Activated CD4-positive, alpha-beta T cell treated with anti-CD3 and anti-CD28 coated beads, Interleukin-2, amount 10 ng/mL, durations not matched to agents 7 days and 5 days (primary cell): ENCODE measurements at regions not wholly inside any gene's neighbourhood (a gene's known extent, or its start where the extent isn't known, plus 50 kb on each side); places are given as distances from the start of the nearest gene placed in this dataset.
"Not testable (repeated sequence)": the region's sequence is repeated elsewhere in the genome, so short reads cannot be mapped to it uniquely, and the experiment has no call there.

ENCODE experiments used
- CTCF ChIA-PET: fragments of 350-600 bp; sonication (Branson Sonifier 250); formaldehyde crosslinking; loops from one replicate; lab custom pipeline; 2021; ENCODE audit warnings: antibody characterized with exemption; lab: Charles Lee
- POLR2A ChIA-PET: fragments of 350-600 bp; sonication (Branson Sonifier 250); formaldehyde crosslinking; loops from one replicate; lab custom pipeline; 2021; ENCODE audit warnings: antibody characterized with exemption; lab: Charles Lee
- DNase-seq: peaks from one replicate; pipeline ENCODE4 v3.0.0-alpha.2; 2020
- H3K27ac Mint-ChIP-seq: one replicate; pipeline ENCODE4 v1.8.0; 2021; ENCODE audit warnings: mild to moderate bottlenecking, moderate library complexity, mixed read lengths
- H3K27me3 Mint-ChIP-seq: one replicate; pipeline ENCODE4 v1.8.0; 2021; ENCODE audit warnings: mixed read lengths
- H3K36me3 Mint-ChIP-seq: one replicate; pipeline ENCODE4 v1.8.0; 2021; ENCODE audit warnings: low read depth, mixed read lengths
- H3K4me1 Mint-ChIP-seq: one replicate; pipeline ENCODE4 v1.8.0; 2021; ENCODE audit warnings: mixed read lengths
- H3K4me3 Mint-ChIP-seq: one replicate; pipeline ENCODE4 v1.8.0; 2021; ENCODE audit warnings: mild to moderate bottlenecking, moderate library complexity, mixed read lengths
- H3K9me3 Mint-ChIP-seq: one replicate; pipeline ENCODE4 v1.8.0; 2021; ENCODE audit warnings: mixed read lengths

GRCh38 chr4:154125340-154125739 lies 336.5 kb upstream of the SFRP2 start:
- Mint-ChIP-seq H3K27ac (no peak overlapping the region), H3K4me1 (no peaks in the 10 kb centered on the region), H3K36me3 (no peaks in the 10 kb centered on the region), H3K27me3 (peaks cover 3% of the 10 kb centered on the region), H3K4me3 (no peak overlapping the region), H3K9me3 (no peaks in the 10 kb centered on the region)
- DNase-seq = no peak
- POLR2A ChIA-PET = no interaction called here
- CTCF ChIA-PET = no interaction called here

GRCh38 chr4:154124539-154125255 lies 335.8 kb upstream of the SFRP2 start:
- H3K9me3 Mint-ChIP-seq = no peaks in the 10 kb centered on the region
- H3K27me3 Mint-ChIP-seq = peaks cover 3% of the 10 kb centered on the region
- H3K4me3 Mint-ChIP-seq = no peak overlapping the region
- CTCF ChIA-PET = no interaction called here
- H3K36me3 Mint-ChIP-seq = no peaks in the 10 kb centered on the region
- DNase-seq = no peak
- no peaks in the 10 kb centered on the region for H3K4me1 Mint-ChIP-seq
- no peak overlapping the region for H3K27ac Mint-ChIP-seq
- POLR2A ChIA-PET = no interaction called here

- Mint-ChIP-seq H3K4me1 (no peaks in the 10 kb centered on the region), H3K36me3 (no peaks in the 10 kb centered on the region), H3K27ac (no peak overlapping the region), H3K4me3 (no peak overlapping the region), H3K9me3 (no peaks in the 10 kb centered on the region), H3K27me3 (no peaks in the 10 kb centered on the region)
- POLR2A ChIA-PET = no interaction called here
- CTCF ChIA-PET = no interaction called here
- no peak for DNase-seq
Measured at GRCh38 chr4:154123897-154124296, 335.0 kb upstream of the SFRP2 start.

- H3K9me3 Mint-ChIP-seq = no peaks in the 10 kb centered on the region
- H3K36me3 Mint-ChIP-seq = no peaks in the 10 kb centered on the region
- no peaks in the 10 kb centered on the region for H3K4me1 Mint-ChIP-seq
- H3K27me3 Mint-ChIP-seq = peaks cover 2% of the 10 kb centered on the region
- no peak overlapping the region for H3K27ac Mint-ChIP-seq
- H3K4me3 Mint-ChIP-seq = no peak overlapping the region
- ChIA-PET CTCF (no interaction called here), POLR2A (no interaction called here)
- DNase-seq = no peak
Measured at GRCh38 chr4:154120690-154121345, 331.9 kb upstream of the SFRP2 start.

GRCh38 chr4:154120006-154120676 lies 331.3 kb upstream of the SFRP2 start:
- Mint-ChIP-seq H3K27ac (no peak overlapping the region), H3K27me3 (peaks cover 2% of the 10 kb centered on the region), H3K36me3 (no peaks in the 10 kb centered on the region), H3K9me3 (no peaks in the 10 kb centered on the region), H3K4me1 (no peaks in the 10 kb centered on the region), H3K4me3 (no peak overlapping the region)
- DNase-seq = no peak
- POLR2A ChIA-PET = no interaction called here
- CTCF ChIA-PET = no interaction called here

GRCh38 chr4:154119317-154119716 lies 330.4 kb upstream of the SFRP2 start:
- CTCF ChIA-PET = no interaction called here
- H3K27me3 Mint-ChIP-seq = peaks cover 2% of the 10 kb centered on the region

GRCh38 chr4:154117726-154118125 lies 328.8 kb upstream of the SFRP2 start:
- H3K27me3 Mint-ChIP-seq, H3K9me3 Mint-ChIP-seq, POLR2A ChIA-PET, H3K4me1 Mint-ChIP-seq, H3K36me3 Mint-ChIP-seq, H3K27ac Mint-ChIP-seq, DNase-seq, CTCF ChIA-PET, H3K4me3 Mint-ChIP-seq: not testable (repeated sequence)

More at GRCh38 chr4:154119317-154119716, 330.4 kb upstream of the SFRP2 start:
- no peaks in the 10 kb centered on the region for H3K4me1 Mint-ChIP-seq
- no peak overlapping the region for H3K4me3 Mint-ChIP-seq
- H3K9me3 Mint-ChIP-seq = no peaks in the 10 kb centered on the region
- no peak overlapping the region for H3K27ac Mint-ChIP-seq
- POLR2A ChIA-PET = no interaction called here
- no peaks in the 10 kb centered on the region for H3K36me3 Mint-ChIP-seq
- no peak for DNase-seq

- no peak for DNase-seq
- Mint-ChIP-seq H3K9me3 (no peaks in the 10 kb centered on the region), H3K36me3 (no peaks in the 10 kb centered on the region), H3K27me3 (no peaks in the 10 kb centered on the region), H3K27ac (no peak overlapping the region), H3K4me1 (no peaks in the 10 kb centered on the region), H3K4me3 (no peak overlapping the region)
- ChIA-PET POLR2A (no interaction called here), CTCF (no interaction called here)
Measured at GRCh38 chr4:154107337-154107736, 318.5 kb upstream of the SFRP2 start.

GRCh38 chr4:154088741-154089140 lies 299.9 kb upstream of the SFRP2 start:
- H3K36me3 Mint-ChIP-seq = no peaks in the 10 kb centered on the region
- H3K4me1 Mint-ChIP-seq = no peaks in the 10 kb centered on the region
- DNase-seq = no peak
- H3K9me3 Mint-ChIP-seq = no peaks in the 10 kb centered on the region
- H3K4me3 Mint-ChIP-seq = no peak overlapping the region
- no peak overlapping the region for H3K27ac Mint-ChIP-seq
- POLR2A ChIA-PET = no interaction called here
- CTCF ChIA-PET = no interaction called here
- H3K27me3 Mint-ChIP-seq = peaks cover 9% of the 10 kb centered on the region

GRCh38 chr4:154086247-154086646 lies 297.4 kb upstream of the SFRP2 start:
- POLR2A ChIA-PET = no interaction called here

GRCh38 chr4:154084864-154085263 lies 296.0 kb upstream of the SFRP2 start:
- POLR2A ChIA-PET = no interaction called here
- no peaks in the 10 kb centered on the region for H3K36me3 Mint-ChIP-seq
- H3K9me3 Mint-ChIP-seq = no peaks in the 10 kb centered on the region
- H3K4me1 Mint-ChIP-seq = no peaks in the 10 kb centered on the region
- DNase-seq = no peak
- CTCF ChIA-PET = no interaction called here
- peaks cover 6% of the 10 kb centered on the region for H3K27me3 Mint-ChIP-seq
- H3K27ac Mint-ChIP-seq = no peak overlapping the region
- H3K4me3 Mint-ChIP-seq = no peak overlapping the region

More at GRCh38 chr4:154086247-154086646, 297.4 kb upstream of the SFRP2 start:
- no peaks in the 10 kb centered on the region for H3K36me3 Mint-ChIP-seq
- H3K9me3 Mint-ChIP-seq = no peaks in the 10 kb centered on the region
- no peaks in the 10 kb centered on the region for H3K4me1 Mint-ChIP-seq
- H3K27me3 Mint-ChIP-seq = peaks cover 6% of the 10 kb centered on the region
- CTCF ChIA-PET = no interaction called here
- no peak overlapping the region for H3K4me3 Mint-ChIP-seq
- H3K27ac Mint-ChIP-seq = no peak overlapping the region
- no peak for DNase-seq

GRCh38 chr4:154082760-154083535 lies 294.1 kb upstream of the SFRP2 start:
- Mint-ChIP-seq H3K4me3 (no peak overlapping the region), H3K36me3 (no peaks in the 10 kb centered on the region), H3K9me3 (no peaks in the 10 kb centered on the region), H3K27ac (no peak overlapping the region), H3K4me1 (no peaks in the 10 kb centered on the region), H3K27me3 (peaks cover 6% of the 10 kb centered on the region)
- POLR2A ChIA-PET = no interaction called here
- no peak for DNase-seq
- CTCF ChIA-PET = no interaction called here

- H3K9me3 Mint-ChIP-seq = no peaks in the 10 kb centered on the region
- peaks cover 2% of the 10 kb centered on the region for H3K27me3 Mint-ChIP-seq
- DNase-seq = no peak
- H3K4me3 Mint-ChIP-seq = no peak overlapping the region
- no peaks in the 10 kb centered on the region for H3K4me1 Mint-ChIP-seq
- ChIA-PET POLR2A (no interaction called here), CTCF (no interaction called here)
- H3K27ac Mint-ChIP-seq = no peak overlapping the region
- no peaks in the 10 kb centered on the region for H3K36me3 Mint-ChIP-seq
Measured at GRCh38 chr4:154081391-154081790, 292.5 kb upstream of the SFRP2 start.
